ENCODE measurements at regions not wholly inside any gene's neighbourhood (a gene's known extent, or its start where the extent isn't known, plus 50 kb on each side); places are given as distances from the start of the nearest gene placed in this dataset.

- no peak for TF ChIP-seq ZNF274 (IDR thresholded peaks at IDR 0.05; ENCODE audit: low read depth, low read length)
- TF ChIP-seq YY1 (IDR thresholded peaks at IDR 0.05; ENCODE audit: insufficient read depth, insufficient read length): no peak
- no peak for TF ChIP-seq SUZ12 (IDR thresholded peaks at IDR 0.05; ENCODE audit: extremely low read depth, insufficient read depth, insufficient read length)
Measured at GRCh38 chr6:74213995-74214394, 518.0 kb downstream of the CD109 start.

Data from NT2/D1 (cell line).